Amniotic stem cell (primary cell): ENCODE measurements at regions not wholly inside any gene's neighbourhood (a gene's known extent, or its start where the extent isn't known, plus 50 kb on each side); places are given as distances from the start of the nearest gene placed in this dataset.
"Not testable (repeated sequence)": the region's sequence is repeated elsewhere in the genome, so short reads cannot be mapped to it uniquely, and the experiment has no call there.

Source experiments
- DNase-seq: peaks from one replicate; lab custom pipeline; 2025; lab: John Stamatoyannopoulos, UW

- DNase-seq: no peak
These were observed 1203.9 kb downstream of the AMY1C start for GRCh38 chr1:104953555-104953954.

GRCh38 chr1:104973516-104973915, 1223.8 kb downstream of the AMY1C start:
- no peak for DNase-seq

GRCh38 chr1:104979651-104980050, 1230.0 kb downstream of the AMY1C start:
- no peak for DNase-seq

- no peak for DNase-seq
These were observed 1237.5 kb downstream of the AMY1C start for GRCh38 chr1:104987210-104987609.

- DNase-seq: no peak
These were observed 1239.3 kb downstream of the AMY1C start for GRCh38 chr1:104989012-104989411.

- no peak for DNase-seq
These were observed 1242.0 kb downstream of the AMY1C start for GRCh38 chr1:104991702-104992101.

GRCh38 chr1:105000793-105001192, 1251.1 kb downstream of the AMY1C start:
- no peak for DNase-seq

GRCh38 chr1:105004515-105004914, 1254.8 kb downstream of the AMY1C start:
- no peak for DNase-seq

- no peak for DNase-seq
These were observed 1256.0 kb downstream of the AMY1C start for GRCh38 chr1:105005594-105006195.

- no peak for DNase-seq
These were observed 1267.9 kb downstream of the AMY1C start for GRCh38 chr1:105017587-105017986.

- DNase-seq: no peak
These were observed 1274.0 kb downstream of the AMY1C start for GRCh38 chr1:105023719-105024118.

- no peak for DNase-seq
These were observed 1278.3 kb downstream of the AMY1C start for GRCh38 chr1:105027838-105028471.

- no peak for DNase-seq
These were observed 1322.7 kb downstream of the AMY1C start for GRCh38 chr1:105072446-105072845.

- DNase-seq: no peak
These were observed 1323.2 kb downstream of the AMY1C start for GRCh38 chr1:105072850-105073249.

- no peak for DNase-seq
These were observed 1324.0 kb downstream of the AMY1C start for GRCh38 chr1:105073660-105074059.

GRCh38 chr1:105083611-105084010, 1333.9 kb downstream of the AMY1C start:
- DNase-seq: no peak

GRCh38 chr1:105087506-105087905, 1337.8 kb downstream of the AMY1C start:
- DNase-seq: no peak

GRCh38 chr1:105088166-105088565, 1338.5 kb downstream of the AMY1C start:
- DNase-seq: no peak

- DNase-seq: not testable (repeated sequence)
These were observed 1344.2 kb downstream of the AMY1C start for GRCh38 chr1:105093893-105094292.

GRCh38 chr1:105100102-105100501, 1350.4 kb downstream of the AMY1C start:
- DNase-seq: no peak

GRCh38 chr1:105101261-105101660, 1351.6 kb downstream of the AMY1C start:
- DNase-seq: no peak

- no peak for DNase-seq
These were observed 1352.7 kb downstream of the AMY1C start for GRCh38 chr1:105102371-105102770.

- no peak for DNase-seq
These were observed 1372.3 kb downstream of the AMY1C start for GRCh38 chr1:105122041-105122440.
